ENCODE measurements at regions not wholly inside any gene's neighbourhood (a gene's known extent, or its start where the extent isn't known, plus 50 kb on each side); places are given as distances from the start of the nearest gene placed in this dataset.
A peak's percentile ranks its signal among the peaks of the same experiment; 100 is the strongest.
"Not testable (repeated sequence)": the region's sequence is repeated elsewhere in the genome, so short reads cannot be mapped to it uniquely, and the experiment has no call there.

DNA sequence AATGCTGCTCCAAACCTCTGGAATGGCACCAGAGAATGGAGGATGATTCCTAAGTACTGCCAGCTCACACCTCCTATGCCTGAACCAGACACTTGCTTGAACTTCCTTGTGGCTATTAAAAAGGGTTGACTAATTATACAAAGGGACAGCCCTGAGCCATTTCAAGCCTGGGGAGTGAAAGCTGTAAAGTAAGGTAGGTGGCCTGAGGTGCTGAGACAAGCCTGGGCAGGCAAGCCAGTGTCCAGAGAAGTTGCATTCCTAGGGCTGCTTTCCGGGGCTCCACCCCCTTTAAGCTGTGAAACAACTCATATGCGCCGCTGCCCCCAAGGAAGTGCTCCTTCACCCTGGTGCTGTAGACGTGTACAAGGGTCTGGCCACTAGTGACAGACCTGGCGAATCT is 79.9 kb upstream of the SLC1A3 start:
- DNase-seq (ENCODE audit: low spot score), result no peak

GRCh38 chr5:36528588-36528987 is 77.8 kb upstream of the SLC1A3 start:
- no peak for DNase-seq (ENCODE audit: low spot score)

- no peak for DNase-seq (ENCODE audit: low spot score)
Measured at GRCh38 chr5:36529142-36529541, 77.3 kb upstream of the SLC1A3 start.

GRCh38 chr5:36530215-36530614 is 76.2 kb upstream of the SLC1A3 start:
- DNase-seq (ENCODE audit: low spot score), result no peak

DNA sequence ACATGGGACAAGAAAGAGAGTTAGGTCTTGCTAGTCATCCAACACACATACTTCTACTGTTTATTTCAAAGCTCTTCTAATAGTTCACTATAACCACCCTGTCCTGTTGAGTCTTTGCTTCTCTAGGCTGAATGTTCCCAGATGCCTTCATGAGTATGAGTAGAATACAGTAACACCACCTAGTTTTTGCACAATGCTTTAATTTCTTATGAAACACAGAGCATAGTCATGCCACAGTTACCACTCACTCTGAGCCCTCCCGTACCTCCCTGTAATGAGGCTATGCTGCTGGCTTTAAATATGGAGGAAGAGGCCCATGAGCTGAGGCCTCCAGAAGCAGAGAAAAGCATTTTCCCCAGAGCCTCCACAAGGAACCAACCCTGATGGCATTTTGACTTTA is 75.0 kb upstream of the SLC1A3 start:
- no peak for DNase-seq (ENCODE audit: low spot score)

GRCh38 chr5:36535378-36535777 is 71.0 kb upstream of the SLC1A3 start:
- DNase-seq (ENCODE audit: low spot score), result no peak

- DNase-seq (ENCODE audit: low spot score), result no peak
Measured at GRCh38 chr5:36535859-36536615, 70.4 kb upstream of the SLC1A3 start.

DNA sequence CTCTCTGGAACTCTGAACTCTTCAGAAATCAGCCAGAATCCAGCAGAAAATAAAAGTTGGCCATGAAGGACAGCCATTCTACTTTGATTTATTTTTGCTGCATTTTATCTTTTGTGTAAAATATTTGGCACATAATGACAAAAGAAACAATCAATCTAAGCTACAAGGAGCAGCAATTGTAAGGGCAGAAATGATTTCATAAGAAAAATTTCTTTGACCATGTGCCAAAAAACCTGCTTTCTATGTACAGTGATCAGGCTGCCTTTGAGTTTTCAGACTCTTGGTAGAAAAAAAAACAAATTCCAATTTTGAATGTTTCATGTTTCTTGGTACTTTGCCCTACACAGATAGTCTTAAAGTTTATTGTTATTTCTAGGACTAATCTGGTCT is 69.8 kb upstream of the SLC1A3 start:
- no peak for DNase-seq (ENCODE audit: low spot score)

DNA sequence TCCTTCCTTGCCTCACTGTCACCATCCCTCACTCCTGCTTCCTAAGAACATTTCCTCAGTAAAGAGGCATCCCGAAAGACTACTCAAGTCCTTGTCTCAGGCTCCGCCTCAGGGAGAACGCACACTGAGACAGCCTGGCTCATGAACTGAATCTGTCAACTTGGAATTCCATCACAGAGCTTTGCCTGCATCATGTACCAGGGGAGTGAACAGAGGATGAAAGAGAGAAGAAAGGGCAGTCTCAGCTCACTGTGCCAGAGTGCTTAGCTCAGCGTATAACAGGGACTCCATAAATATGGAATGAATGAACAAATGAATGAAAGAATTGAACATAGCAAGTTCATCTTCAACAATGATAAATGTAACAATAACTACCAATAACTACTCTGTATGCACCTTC is 68.7 kb upstream of the SLC1A3 start:
- no peak for DNase-seq (ENCODE audit: low spot score)

- peak; percentile 79 for DNase-seq (ENCODE audit: low spot score)
Measured at GRCh38 chr5:36552651-36553393, 53.6 kb upstream of the SLC1A3 start.

GRCh38 chr5:36555035-36555434 is 51.4 kb upstream of the SLC1A3 start:
- DNase-seq (ENCODE audit: low spot score), result not testable (repeated sequence)
